HepG2 (cell line): ENCODE measurements at regions not wholly inside any gene's neighbourhood (a gene's known extent, or its start where the extent isn't known, plus 50 kb on each side); places are given as distances from the start of the nearest gene placed in this dataset.

ENCODE experiments used
- EZH2 ChIP-seq: conservative IDR thresholded peaks from 2 replicates; pipeline ENCODE4 v1.6.1; 2012; ENCODE audit warnings: mild to moderate bottlenecking, low read depth, low read length, moderate library complexity
- ISL2 ChIP-seq: sonication (generic); formaldehyde crosslinking; IDR thresholded peaks from 2 replicates; pipeline ENCODE4 v1.5.0; 2020; ENCODE audit warnings: missing genetic modification reagents
- MAFF ChIP-seq: IDR thresholded peaks from 2 replicates; pipeline ENCODE4 v1.6.1; 2011; ENCODE audit warnings: low read depth, low read length, improper control_type of control experiment
- MYC ChIP-seq: sonication (generic); formaldehyde crosslinking; IDR thresholded peaks from 2 replicates; pipeline ENCODE4 v1.9.0; 2021; ENCODE audit warnings: missing genetic modification reagents, borderline replicate concordance
- NFE2L2 ChIP-seq: fragments of 150-350 bp; IDR thresholded peaks from 2 replicates; pipeline ENCODE4 v1.6.1; 2014; ENCODE audit warnings: low read length
- XRCC5 ChIP-seq: fragments of 200-400 bp; formaldehyde crosslinking; optimal IDR thresholded peaks from 2 replicates; pipeline ENCODE3; 2017; ENCODE audit warnings: mild to moderate bottlenecking, low read length
- ZFP36 ChIP-seq: fragments of 150-350 bp; IDR thresholded peaks from 2 replicates; pipeline ENCODE4 v1.6.1; 2018; ENCODE audit warnings: borderline replicate concordance, low read length, low read depth; ENCODE audit not compliant: partially characterized antibody
- ZNF124 ChIP-seq: sonication (generic); formaldehyde crosslinking; IDR thresholded peaks from 2 replicates; pipeline ENCODE4 v1.4.0; 2020; ENCODE audit warnings: missing genetic modification reagents
- TF ChIP-seq, protein P1 (sequence below): sonication (generic); formaldehyde crosslinking; IDR thresholded peaks from 2 replicates; pipeline ENCODE4 v1.8.1; 2022; ENCODE audit warnings: mild to moderate bottlenecking, missing genetic modification reagents

DNA sequence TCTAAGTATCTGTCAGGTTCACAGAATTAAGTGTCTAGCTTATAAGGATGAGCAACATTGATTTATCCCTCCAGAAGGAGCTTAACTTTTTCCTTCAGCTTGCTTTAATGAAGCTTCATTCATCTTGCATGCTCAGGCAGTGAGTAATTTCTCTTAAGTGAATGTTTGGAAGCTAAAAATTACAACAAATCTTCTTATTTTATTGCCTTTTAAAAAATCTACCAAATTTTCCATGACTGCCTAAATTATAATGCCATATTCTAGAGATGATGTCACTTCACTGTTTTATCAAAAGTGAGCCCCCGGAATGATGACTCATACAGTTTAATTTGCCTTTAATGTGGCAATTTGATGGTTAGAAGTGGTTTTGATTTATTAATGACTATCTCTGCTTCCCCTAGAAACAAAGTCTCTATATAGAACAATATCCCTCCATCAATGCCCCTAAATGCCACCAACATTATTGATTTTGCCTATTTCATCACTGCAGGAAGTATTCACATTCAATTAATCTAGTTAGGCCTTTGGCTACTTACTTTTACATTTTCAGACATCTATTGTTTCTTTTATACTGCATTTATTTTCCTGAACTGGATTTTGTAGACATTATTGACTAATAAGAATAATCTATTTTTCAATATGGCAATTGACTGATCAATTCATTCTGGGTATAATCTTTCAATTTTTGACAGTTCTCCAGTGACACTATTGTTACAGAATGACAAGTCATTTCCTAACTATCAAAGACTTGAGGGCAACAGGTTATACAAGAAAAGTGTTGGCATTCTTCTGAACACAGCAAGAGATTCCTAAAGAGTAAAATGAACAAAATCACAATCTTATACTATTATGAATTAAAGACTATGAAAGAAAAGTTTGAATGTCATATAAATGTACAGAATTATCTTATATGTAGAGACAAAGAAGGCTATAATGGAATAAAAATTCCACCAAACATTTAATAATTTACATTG, 139.3 kb upstream of the ODAD2 start:
- TF ChIP-seq ZNF124 (CRISPR knock-in tag) (no peak), ISL2 (CRISPR knock-in tag) (no peak), XRCC5 (no peak), NFE2L2 (no peak), MAFF (no peak), MYC (CRISPR knock-in tag) (no peak), ZFP36 (no peak), EZH2 (no peak)
- TF ChIP-seq, protein P1, sequence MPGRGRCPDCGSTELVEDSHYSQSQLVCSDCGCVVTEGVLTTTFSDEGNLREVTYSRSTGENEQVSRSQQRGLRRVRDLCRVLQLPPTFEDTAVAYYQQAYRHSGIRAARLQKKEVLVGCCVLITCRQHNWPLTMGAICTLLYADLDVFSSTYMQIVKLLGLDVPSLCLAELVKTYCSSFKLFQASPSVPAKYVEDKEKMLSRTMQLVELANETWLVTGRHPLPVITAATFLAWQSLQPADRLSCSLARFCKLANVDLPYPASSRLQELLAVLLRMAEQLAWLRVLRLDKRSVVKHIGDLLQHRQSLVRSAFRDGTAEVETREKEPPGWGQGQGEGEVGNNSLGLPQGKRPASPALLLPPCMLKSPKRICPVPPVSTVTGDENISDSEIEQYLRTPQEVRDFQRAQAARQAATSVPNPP (CRISPR knock-in tag), result no peak
